ENCODE measurements at regions not wholly inside any gene's neighbourhood (a gene's known extent, or its start where the extent isn't known, plus 50 kb on each side); places are given as distances from the start of the nearest gene placed in this dataset.

DNA sequence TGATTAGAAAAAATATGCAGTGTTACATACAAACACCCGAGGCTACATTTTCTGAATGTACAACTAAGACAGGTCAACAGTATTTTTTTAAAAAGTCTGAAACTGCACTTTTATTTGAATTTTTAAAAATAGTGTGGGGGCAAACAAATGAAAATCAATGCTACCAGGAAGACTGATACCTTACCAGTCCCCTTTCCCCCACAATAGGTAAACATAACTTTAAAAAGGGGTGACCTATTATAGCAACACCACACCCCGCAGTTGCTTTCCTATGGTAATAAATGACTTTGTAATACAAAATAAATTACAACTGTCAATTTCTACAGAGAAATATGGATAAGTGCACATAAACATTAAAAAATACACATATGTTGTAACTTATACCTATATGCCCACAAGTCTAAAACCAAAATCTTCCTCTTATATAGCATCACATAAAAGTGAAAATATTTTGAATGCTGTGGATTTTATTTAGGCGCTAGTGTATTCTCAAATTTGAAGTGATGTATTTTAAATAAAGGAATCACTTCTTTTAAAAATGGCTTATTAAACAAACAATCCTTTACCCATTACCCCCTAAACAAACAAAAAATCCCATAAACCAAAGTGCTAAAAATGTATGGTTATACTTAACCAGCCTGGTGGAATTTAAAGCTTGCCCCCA, 63.1 kb downstream of the KCNRG start:
- TF ChIP-seq, protein P1, sequence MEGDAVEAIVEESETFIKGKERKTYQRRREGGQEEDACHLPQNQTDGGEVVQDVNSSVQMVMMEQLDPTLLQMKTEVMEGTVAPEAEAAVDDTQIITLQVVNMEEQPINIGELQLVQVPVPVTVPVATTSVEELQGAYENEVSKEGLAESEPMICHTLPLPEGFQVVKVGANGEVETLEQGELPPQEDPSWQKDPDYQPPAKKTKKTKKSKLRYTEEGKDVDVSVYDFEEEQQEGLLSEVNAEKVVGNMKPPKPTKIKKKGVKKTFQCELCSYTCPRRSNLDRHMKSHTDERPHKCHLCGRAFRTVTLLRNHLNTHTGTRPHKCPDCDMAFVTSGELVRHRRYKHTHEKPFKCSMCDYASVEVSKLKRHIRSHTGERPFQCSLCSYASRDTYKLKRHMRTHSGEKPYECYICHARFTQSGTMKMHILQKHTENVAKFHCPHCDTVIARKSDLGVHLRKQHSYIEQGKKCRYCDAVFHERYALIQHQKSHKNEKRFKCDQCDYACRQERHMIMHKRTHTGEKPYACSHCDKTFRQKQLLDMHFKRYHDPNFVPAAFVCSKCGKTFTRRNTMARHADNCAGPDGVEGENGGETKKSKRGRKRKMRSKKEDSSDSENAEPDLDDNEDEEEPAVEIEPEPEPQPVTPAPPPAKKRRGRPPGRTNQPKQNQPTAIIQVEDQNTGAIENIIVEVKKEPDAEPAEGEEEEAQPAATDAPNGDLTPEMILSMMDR (IDR thresholded peaks at IDR 0.05) = no peak
- no peak for TF ChIP-seq ZFX (IDR thresholded peaks at IDR 0.05; ENCODE audit: borderline replicate concordance)
